Left hindlimb (tissue), 1 donor: ENCODE measurements at regions not wholly inside any gene's neighbourhood (a gene's known extent, or its start where the extent isn't known, plus 50 kb on each side); places are given as distances from the start of the nearest gene placed in this dataset.
"Not testable (repeated sequence)": the region's sequence is repeated elsewhere in the genome, so short reads cannot be mapped to it uniquely, and the experiment has no call there.

Experiments
- DNase-seq: peaks from one replicate; pipeline ENCODE4 v3.0.0-alpha.2; 2018

GRCh38 chr3:194189243-194189791 lies 53.4 kb downstream of the HES1 start:
- peak; percentile 75 for DNase-seq

DNA sequence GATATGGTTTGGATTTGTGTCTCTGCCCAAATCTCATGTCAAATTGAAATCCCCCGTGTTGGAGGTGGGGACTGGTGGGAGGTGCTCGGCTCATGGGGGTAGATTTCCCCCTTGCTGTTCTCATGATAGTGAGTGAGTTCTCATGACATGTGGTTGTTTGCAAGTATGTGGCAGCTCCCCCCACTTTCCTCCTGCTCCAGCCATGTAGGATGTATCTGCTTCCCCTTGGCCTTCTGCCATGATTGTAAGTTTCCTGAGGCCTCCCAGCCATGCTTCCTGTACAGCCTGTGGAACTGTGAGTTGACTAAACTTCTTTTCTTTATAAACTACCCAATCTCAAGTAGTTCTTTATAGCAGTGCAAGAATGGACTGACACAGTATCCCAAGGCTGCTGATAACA lies 55.9 kb downstream of the HES1 start:
- not testable (repeated sequence) for DNase-seq

- no peak for DNase-seq
Observed at GRCh38 chr3:194194051-194194756, 58.3 kb downstream of the HES1 start.

- DNase-seq = no peak
Observed at GRCh38 chr3:194194757-194195085, 58.8 kb downstream of the HES1 start.

DNA sequence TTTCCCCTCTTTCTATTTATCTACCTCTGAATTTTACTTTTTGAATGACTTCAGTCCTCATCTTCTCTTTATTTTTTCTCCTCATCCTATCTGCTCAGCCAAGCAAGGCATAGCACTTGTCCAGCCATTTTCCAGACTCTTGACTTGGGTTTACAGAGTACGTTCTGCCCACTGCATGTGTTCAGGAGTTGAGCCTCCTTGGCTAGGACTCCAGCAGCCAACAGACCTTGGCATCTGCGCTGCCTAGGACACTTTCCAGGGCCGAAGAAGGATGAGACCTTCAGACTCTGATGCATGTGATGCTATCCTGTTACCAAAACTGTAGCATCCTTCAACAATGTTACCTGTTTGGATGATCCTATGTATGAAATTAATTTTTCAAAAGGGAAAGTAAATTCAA lies 59.7 kb downstream of the HES1 start:
- no peak for DNase-seq

DNA sequence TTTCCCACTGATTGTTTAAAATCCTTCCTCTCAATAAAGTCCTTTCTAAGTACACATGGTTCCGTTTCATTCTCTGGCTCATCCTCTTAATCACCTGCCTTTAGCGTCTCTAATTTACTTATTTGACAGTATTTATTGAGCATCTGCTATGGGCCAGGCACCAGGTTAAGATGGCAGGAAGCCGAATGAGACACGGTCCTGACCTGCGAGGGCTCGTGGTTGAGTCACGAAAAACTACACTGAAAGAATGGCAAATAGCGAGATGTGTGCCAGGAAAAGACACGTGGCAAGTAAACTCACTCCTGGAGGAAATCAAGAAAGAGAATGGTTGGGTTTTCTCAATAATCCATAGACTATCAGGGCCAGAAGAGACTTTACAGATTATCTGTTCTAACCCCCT lies 60.9 kb downstream of the HES1 start:
- no peak for DNase-seq

GRCh38 chr3:194197396-194197960 lies 61.5 kb downstream of the HES1 start:
- no peak for DNase-seq

- DNase-seq = no peak
Observed at GRCh38 chr3:194197981-194198695, 62.2 kb downstream of the HES1 start.

DNA sequence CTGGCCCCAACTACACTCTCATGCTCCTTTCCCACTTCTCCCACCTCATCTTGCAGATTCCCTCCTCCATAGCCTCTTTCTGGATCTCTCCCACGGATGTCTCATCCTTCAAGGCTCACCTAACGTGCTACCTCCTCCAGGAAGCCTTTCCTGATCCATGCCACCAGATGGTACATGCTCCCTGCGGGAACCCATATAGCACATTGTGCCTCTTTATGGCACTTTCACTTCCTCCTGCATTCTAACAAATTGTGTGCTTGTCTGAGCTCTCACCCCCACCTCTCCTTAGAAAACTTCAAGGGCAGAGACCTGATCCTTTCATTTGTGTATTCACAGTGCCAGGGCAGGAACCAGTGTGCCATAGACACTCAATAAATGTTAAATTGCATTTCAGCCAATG lies 63.0 kb downstream of the HES1 start:
- no peak for DNase-seq

DNA sequence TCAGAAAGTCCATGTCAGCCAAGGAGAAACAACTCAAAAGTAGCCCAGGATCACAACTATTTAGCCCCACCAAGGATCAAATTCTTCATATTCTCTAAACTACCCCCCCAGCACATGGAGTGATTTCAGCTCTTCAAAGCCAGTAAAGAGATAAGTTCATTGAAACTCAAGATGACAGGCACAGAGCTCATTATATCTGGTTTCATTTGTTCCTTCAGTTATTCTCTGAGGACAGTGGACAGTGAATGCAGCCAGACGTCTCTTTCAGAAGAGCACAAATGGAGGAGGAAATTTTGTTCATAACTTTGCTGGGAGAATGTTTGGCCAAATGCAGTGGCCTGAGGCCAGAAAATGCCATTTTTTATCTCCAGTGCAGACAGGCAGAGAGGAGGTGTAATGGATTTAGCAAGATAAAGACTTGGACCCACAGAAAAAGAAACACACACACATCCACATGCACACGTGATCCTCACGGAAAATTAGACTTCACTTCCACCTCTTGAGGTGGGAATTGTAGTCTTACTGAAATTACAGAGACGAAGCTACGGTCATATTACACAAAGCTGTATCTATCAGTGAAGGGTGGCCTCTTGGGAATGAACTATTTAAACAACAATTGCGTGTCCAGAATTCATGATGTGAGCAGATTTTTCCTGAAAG lies 64.6 kb downstream of the HES1 start:
- DNase-seq = no peak

- no peak for DNase-seq
Observed at GRCh38 chr3:194201953-194202666, 66.2 kb downstream of the HES1 start.

GRCh38 chr3:194203482-194204041 lies 67.6 kb downstream of the HES1 start:
- no peak for DNase-seq

DNA sequence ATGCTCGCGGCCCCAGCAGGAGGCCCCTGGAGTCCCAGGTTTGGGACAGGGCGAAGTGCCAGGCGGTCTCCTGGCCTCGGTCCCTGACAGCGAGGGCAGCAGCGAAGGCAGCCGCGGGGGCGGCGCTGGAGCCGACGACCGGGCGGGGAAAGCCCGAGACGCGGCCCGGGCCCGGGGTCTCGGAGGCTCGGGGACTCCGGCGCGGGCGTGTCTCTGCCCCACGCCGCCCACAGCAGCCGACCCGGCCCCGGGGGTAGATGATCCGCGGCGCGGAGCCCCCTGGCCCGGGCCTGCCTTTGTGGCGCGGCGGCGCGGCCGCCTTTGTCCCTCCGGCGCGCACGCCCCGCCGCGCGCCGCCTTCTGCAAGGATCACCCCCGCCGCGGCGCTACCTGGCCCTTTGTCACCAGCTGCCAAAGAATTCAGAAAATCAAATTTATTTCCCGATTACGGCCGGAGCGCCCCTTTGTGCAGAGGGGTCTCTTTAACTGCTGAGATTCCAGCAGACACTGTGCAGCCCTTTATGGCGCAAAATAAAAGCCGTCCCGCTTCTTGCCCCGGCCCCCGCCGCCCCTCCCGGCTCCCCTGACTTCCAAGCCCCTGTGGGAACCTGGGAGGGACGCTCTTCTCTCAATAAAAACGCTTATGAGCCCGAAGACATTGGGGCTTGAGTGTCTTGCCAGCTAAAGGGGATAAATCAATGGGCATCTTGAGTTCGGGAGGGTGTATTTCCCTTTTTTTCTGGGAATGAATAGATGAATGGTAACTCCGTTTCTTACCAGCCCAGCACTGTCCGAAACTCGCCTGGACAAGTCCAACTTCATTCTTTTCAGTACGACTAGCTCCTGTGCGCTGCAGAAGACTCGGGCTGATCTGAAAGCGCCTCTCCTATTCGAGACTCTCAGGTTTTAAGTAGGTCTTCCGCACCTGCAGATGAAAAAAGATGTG lies 68.4 kb downstream of the HES1 start:
- DNase-seq = no peak

GRCh38 chr3:194205675-194206133 lies 69.8 kb downstream of the HES1 start:
- DNase-seq = peak; percentile 55

GRCh38 chr3:194206320-194206719 lies 70.4 kb downstream of the HES1 start:
- peak; percentile 78 for DNase-seq

DNA sequence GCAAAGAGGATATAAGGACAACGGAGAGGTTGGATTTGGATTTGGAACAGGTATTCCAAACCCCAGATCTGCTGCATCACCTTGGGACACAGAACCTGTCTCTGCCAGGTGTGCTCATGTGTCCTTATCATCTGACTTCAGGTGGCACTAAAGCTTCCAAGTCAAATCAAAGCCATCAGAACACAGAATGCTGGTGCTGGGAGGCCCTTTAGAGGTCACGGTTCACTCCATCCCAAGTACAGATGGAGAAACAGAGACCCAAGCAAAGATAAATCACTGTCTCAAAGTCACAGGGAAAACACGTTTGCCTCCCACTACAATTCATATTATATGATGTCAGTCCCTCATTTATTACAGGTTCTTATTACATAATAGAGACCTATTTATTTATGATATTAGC lies 72.8 kb downstream of the HES1 start:
- no peak for DNase-seq

- DNase-seq = no peak
Observed at GRCh38 chr3:194212161-194212844, 76.4 kb downstream of the HES1 start.

GRCh38 chr3:194212845-194213331 lies 76.9 kb downstream of the HES1 start:
- no peak for DNase-seq

DNA sequence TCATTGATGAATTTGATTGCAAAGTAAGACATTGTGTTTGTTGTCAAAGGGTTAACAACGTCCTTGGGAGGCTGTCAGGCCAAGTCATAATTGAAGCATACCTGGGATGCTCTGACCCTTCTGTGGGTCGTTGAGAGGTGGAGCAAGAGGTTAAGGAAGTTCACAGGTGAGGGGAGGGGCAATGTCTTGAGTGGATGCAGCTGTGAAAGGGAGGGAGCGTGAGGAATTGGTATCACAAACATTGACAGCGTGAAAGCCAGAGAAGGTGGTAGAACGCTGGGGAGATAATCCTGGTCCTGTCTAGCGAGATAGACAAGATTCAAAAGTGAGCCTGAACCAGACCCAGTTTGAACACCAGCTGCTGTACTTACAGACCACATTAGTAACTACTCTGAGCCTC lies 79.4 kb downstream of the HES1 start:
- DNase-seq = no peak
